GM12892 (cell line): ENCODE measurements at regions not wholly inside any gene's neighbourhood (a gene's known extent, or its start where the extent isn't known, plus 50 kb on each side); places are given as distances from the start of the nearest gene placed in this dataset.

Experiments
- POLR2A ChIP-seq: IDR thresholded peaks from 2 replicates; pipeline ENCODE4 v1.6.1; 2011; ENCODE audit warnings: low read depth, low read length, control low read depth
- POLR2AphosphoS5 ChIP-seq: IDR thresholded peaks from 2 replicates; pipeline ENCODE4 v1.6.1; 2011; ENCODE audit warnings: low read depth, low read length, control low read depth
- TAF1 ChIP-seq: IDR thresholded peaks from 2 replicates; pipeline ENCODE4 v1.6.1; 2011; ENCODE audit warnings: low read depth, mild to moderate bottlenecking, control low read depth, low read length, borderline replicate concordance

GRCh38 chr4:137312257-137312656, 220.0 kb downstream of the PCDH18 start:
- TF ChIP-seq POLR2A = no peak
- no peak for TF ChIP-seq POLR2AphosphoS5
- no peak for TF ChIP-seq TAF1
